Uterus (tissue), 3 donors: ENCODE measurements at regions not wholly inside any gene's neighbourhood (a gene's known extent, or its start where the extent isn't known, plus 50 kb on each side); places are given as distances from the start of the nearest gene placed in this dataset.

Source experiments
- DNase-seq, 2 donors: peaks; one replicate each; pipeline ENCODE4 v3.0.0-alpha.2; 2019 to 2020
- H3K27ac ChIP-seq, 2 donors: fragments of 200-600 bp; sonication (generic); 1 replicate in 1 of 2; 2 replicates in 1 of 2; pipeline ENCODE4 v1.5.1; 2016 to 2018
- H3K27me3 ChIP-seq, 2 donors: fragments of 200-600 bp; sonication (generic); one replicate each; pipeline ENCODE4 v1.5.1; 2018 to 2019; ENCODE audit warnings: control low read depth in 1 of 2
- H3K36me3 ChIP-seq, 2 donors: fragments of 200-600 bp; sonication (generic); one replicate each; pipeline ENCODE4 v1.5.1; 2019; ENCODE audit warnings: control low read depth in 1 of 2
- H3K4me1 ChIP-seq, 2 donors: fragments of 200-600 bp; sonication (generic); one replicate each; pipeline ENCODE4 v1.5.1; 2018 to 2019; ENCODE audit warnings: control low read depth in 1 of 2
- H3K4me3 ChIP-seq, 2 donors: fragments of 200-600 bp; sonication (generic); 1 replicate in 1 of 2; 2 replicates in 1 of 2; pipeline ENCODE4 v1.5.1; 2018 to 2019; ENCODE audit warnings: mild to moderate bottlenecking in 1 of 2
- H3K9me3 ChIP-seq, 2 donors: fragments of 200-600 bp; sonication (generic); one replicate each; pipeline ENCODE4 v1.5.1; 2019; ENCODE audit warnings: control low read depth in 1 of 2
- POLR2A ChIP-seq, 2 donors: fragments of 450-650 bp; IDR thresholded peaks; one replicate each; pipeline ENCODE4 v1.6.1; 2016; ENCODE audit warnings: antibody characterized with exemption in 2 of 2, mild to moderate bottlenecking in 1 of 2, moderate library complexity in 1 of 2
- intact Hi-C: fragments of 100-400 bp; cut with DNase I; formaldehyde crosslinking; loops from one replicate; pipeline ENCODE4 v1.15.1; 2023; ENCODE audit warnings: low total_unique reads
- TF ChIP-seq, protein P1 (sequence below), 4 experiments: fragments of 200-600 bp in 2 of 4; fragments of 450-650 bp in 2 of 4; sonication (generic) in 2 of 4; IDR thresholded peaks; one replicate each; pipeline ENCODE4 v1.5.1; 2016 to 2019; ENCODE audit warnings: antibody characterized with exemption in 4 of 4, mild to moderate bottlenecking in 2 of 4, moderate library complexity in 1 of 4
- donor health status: DM: yes; HTN: yes; CAD: no.

DNA sequence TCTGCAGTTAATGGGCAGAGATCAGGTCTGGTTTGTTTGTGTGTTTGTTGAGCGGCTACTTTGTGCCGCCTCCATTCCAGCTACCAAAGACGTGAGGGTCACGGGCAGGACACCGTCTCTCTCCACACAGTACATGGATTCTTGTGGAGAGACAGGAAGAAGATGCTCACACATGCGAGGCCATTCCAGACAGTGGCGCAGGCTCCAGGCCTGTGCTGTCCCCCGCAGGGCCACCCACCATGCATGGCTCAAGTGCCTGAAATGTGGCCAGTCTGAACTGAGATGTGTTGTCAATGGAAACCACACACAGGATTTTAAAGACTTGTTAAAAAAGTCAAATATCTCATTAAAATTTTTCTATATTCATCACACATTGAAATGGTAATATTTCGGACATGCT is 848.3 kb downstream of the TBC1D22A start:
- H3K36me3 ChIP-seq, result no peaks in the 10 kb centered on the region
- no peak overlapping the region for H3K4me3 ChIP-seq
- no peak for TF ChIP-seq POLR2A (IDR thresholded peaks at IDR 0.05)
- TF ChIP-seq, protein P1, sequence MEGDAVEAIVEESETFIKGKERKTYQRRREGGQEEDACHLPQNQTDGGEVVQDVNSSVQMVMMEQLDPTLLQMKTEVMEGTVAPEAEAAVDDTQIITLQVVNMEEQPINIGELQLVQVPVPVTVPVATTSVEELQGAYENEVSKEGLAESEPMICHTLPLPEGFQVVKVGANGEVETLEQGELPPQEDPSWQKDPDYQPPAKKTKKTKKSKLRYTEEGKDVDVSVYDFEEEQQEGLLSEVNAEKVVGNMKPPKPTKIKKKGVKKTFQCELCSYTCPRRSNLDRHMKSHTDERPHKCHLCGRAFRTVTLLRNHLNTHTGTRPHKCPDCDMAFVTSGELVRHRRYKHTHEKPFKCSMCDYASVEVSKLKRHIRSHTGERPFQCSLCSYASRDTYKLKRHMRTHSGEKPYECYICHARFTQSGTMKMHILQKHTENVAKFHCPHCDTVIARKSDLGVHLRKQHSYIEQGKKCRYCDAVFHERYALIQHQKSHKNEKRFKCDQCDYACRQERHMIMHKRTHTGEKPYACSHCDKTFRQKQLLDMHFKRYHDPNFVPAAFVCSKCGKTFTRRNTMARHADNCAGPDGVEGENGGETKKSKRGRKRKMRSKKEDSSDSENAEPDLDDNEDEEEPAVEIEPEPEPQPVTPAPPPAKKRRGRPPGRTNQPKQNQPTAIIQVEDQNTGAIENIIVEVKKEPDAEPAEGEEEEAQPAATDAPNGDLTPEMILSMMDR (IDR thresholded peaks at IDR 0.05), result no peak
- H3K9me3 ChIP-seq, result no peaks in the 10 kb centered on the region
- H3K27me3 ChIP-seq, result peaks cover 0 to 4% of the 10 kb centered on the region in 2 donors
- intact Hi-C loops, result no loop called here
- H3K27ac ChIP-seq, result no peak overlapping the region
- no peaks in the 10 kb centered on the region for H3K4me1 ChIP-seq
- no peak for DNase-seq

- Histone ChIP-seq H3K9me3 (no peaks in the 10 kb centered on the region), H3K27ac (no peak overlapping the region), H3K27me3 (peaks cover 0 to 4% of the 10 kb centered on the region in 2 donors), H3K36me3 (no peaks in the 10 kb centered on the region), H3K4me3 (no peak overlapping the region), H3K4me1 (no peaks in the 10 kb centered on the region)
- no peak for TF ChIP-seq POLR2A (IDR thresholded peaks at IDR 0.05)
- intact Hi-C loops, result no loop called here
- DNase-seq, result no peak
These were observed 847.8 kb downstream of the TBC1D22A start for GRCh38 chr22:47610281-47610680.

DNA sequence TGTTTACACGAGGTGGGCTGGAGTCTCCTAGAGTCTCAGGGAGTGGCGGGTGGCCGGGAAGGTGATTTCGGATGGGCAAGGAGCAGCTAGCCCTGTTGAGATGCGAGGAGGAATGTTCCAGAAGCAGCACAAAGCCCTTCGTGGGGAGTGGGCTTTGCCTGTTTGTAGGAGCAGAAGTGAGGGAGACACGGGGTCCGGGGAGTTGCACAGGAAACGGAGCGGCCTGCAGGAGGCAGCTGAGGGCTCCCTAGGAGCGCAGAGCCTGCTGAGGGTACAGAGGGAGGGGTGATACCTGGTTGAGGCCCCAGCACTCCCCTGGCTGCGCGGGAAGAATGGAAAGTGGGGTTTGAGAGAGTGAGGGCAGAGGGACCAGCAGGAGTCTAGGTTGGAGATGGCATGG is 847.2 kb downstream of the TBC1D22A start:
- intact Hi-C loops, result no loop called here
- H3K27me3 ChIP-seq, result peaks cover 0 to 4% of the 10 kb centered on the region in 2 donors
- H3K9me3 ChIP-seq, result no peaks in the 10 kb centered on the region
- no peak overlapping the region for H3K4me3 ChIP-seq
- H3K4me1 ChIP-seq, result no peaks in the 10 kb centered on the region
- no peak for DNase-seq
- no peak for TF ChIP-seq POLR2A (IDR thresholded peaks at IDR 0.05)
- TF ChIP-seq, protein P1 (IDR thresholded peaks at IDR 0.05), result no peak
- no peaks in the 10 kb centered on the region for H3K36me3 ChIP-seq
- H3K27ac ChIP-seq, result no peak overlapping the region

- no peaks in the 10 kb centered on the region for H3K4me1 ChIP-seq
- no peak for DNase-seq
- H3K36me3 ChIP-seq, result no peaks in the 10 kb centered on the region
- H3K4me3 ChIP-seq, result no peak overlapping the region
- H3K27ac ChIP-seq, result no peak overlapping the region
- TF ChIP-seq, protein P1 (IDR thresholded peaks at IDR 0.05), result no peak
- TF ChIP-seq POLR2A (IDR thresholded peaks at IDR 0.05), result no peak
- H3K27me3 ChIP-seq, result peaks cover 0 to 4% of the 10 kb centered on the region in 2 donors
- no peaks in the 10 kb centered on the region for H3K9me3 ChIP-seq
- intact Hi-C loops, result no loop called here
These were observed 846.0 kb downstream of the TBC1D22A start for GRCh38 chr22:47608421-47608820.

DNA sequence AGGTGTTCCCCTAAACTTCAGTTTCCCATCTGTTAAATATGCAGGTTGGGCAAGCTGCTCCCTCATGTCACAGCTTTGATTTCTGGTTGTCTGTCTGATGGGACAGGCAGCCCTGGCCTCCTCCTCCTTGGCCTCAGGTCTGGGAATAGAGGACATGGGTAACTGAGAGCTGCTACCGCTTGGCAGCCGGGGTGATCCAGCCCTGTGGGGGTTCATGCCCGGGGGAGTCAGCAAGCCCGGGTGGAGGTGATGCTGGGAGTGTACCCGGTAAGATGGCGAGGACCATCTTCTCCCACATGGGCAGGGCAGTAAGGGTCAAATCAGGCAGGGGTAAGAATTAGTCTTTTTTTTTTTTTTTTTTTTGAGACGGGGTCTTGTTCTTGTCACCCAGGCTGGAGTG is 845.0 kb downstream of the TBC1D22A start:
- Histone ChIP-seq H3K4me1 (no peaks in the 10 kb centered on the region), H3K9me3 (no peaks in the 10 kb centered on the region), H3K27ac (no peak overlapping the region), H3K36me3 (no peaks in the 10 kb centered on the region), H3K27me3 (peaks cover 0 to 4% of the 10 kb centered on the region in 2 donors), H3K4me3 (no peak overlapping the region)
- no peak for DNase-seq
- no peak for TF ChIP-seq POLR2A (IDR thresholded peaks at IDR 0.05)
- TF ChIP-seq, protein P1 (IDR thresholded peaks at IDR 0.05), result no peak
- intact Hi-C loops, result no loop called here

GRCh38 chr22:47606426-47606825 is 844.0 kb downstream of the TBC1D22A start:
- no peaks in the 10 kb centered on the region for H3K9me3 ChIP-seq
- no peaks in the 10 kb centered on the region for H3K4me1 ChIP-seq
- H3K27ac ChIP-seq, result no peak overlapping the region
- H3K27me3 ChIP-seq, result peaks cover 0 to 4% of the 10 kb centered on the region in 2 donors
- no peak overlapping the region for H3K4me3 ChIP-seq
- no peaks in the 10 kb centered on the region for H3K36me3 ChIP-seq
- intact Hi-C loops, result no loop called here
- TF ChIP-seq, protein P1 (IDR thresholded peaks at IDR 0.05), result no peak
- DNase-seq, result no peak
